ENCODE measurements at regions not wholly inside any gene's neighbourhood (a gene's known extent, or its start where the extent isn't known, plus 50 kb on each side); places are given as distances from the start of the nearest gene placed in this dataset.
A peak's percentile ranks its signal among the peaks of the same experiment; 100 is the strongest.

GRCh38 chr1:219993554-219994433 lies 52.5 kb downstream of the EPRS1 start:
- no peak for FAIRE-seq

GRCh38 chr1:219991919-219992318 lies 54.4 kb downstream of the EPRS1 start:
- DNase-seq (ENCODE audit: low spot score in 2 of 2) (no peak), FAIRE-seq (no peak)

More at GRCh38 chr1:219993554-219994433, 52.5 kb downstream of the EPRS1 start:
- DNase-seq (ENCODE audit: low spot score in 2 of 2) = no peak

DNA sequence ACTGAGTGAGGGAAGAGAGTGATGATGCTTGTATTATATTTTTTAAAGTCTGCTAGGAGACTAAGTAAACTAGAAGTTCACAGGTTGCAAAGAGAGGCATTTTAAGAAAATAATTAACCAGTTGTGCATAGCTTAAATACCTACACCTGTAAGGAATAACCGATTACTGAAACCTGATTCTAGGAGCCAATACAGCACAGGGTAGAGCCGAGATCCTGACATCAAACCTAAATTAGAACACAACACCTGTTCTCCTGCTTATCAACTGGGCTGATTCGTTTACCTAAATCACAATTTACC lies 54.8 kb downstream of the EPRS1 start:
- FAIRE-seq (no peak), DNase-seq (ENCODE audit: low spot score in 2 of 2) (no peak)

DNA sequence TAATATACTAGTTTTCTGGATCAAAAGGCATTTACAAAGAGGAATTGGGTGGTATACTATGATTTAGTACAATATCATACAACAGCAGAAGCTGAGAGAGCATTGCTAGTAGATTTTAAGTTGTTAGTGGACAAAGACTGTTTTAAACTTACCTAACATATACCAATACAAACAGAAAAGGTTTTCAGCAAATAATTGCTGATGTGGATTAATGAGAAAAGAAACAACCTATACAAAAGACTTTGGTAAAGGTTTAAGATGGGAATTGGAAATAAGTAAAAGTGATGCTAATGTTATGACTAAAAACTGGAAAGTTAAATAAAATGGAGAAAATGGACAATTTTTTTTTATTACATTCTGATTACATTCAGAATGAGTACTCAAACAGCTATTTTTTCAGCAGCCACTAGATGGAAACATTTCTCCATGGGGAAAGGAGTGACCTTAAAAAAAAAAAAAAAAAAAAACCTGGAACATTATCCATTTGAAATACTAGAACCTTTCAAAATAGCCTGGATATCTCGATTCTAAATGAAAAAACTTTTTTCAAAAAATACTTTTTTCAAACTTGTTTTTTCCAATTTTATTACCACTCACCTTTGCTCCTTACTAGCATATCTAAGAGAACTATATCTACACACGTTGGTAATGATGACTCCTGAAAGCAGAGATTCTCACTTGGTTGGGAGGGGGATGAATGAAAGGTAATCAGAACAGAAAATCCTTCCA lies 55.4 kb downstream of the EPRS1 start:
- DNase-seq (ENCODE audit: low spot score in 2 of 2) (no peak), FAIRE-seq (peak; percentile 95)

GRCh38 chr1:219989766-219990165 lies 56.5 kb downstream of the EPRS1 start:
- DNase-seq (ENCODE audit: low spot score in 2 of 2) = no peak

GRCh38 chr1:219988818-219989217 lies 57.5 kb downstream of the EPRS1 start:
- DNase-seq (ENCODE audit: low spot score in 2 of 2) (no peak), FAIRE-seq (no peak)

More at GRCh38 chr1:219989766-219990165, 56.5 kb downstream of the EPRS1 start:
- FAIRE-seq = no peak

- FAIRE-seq = no peak
Measured at GRCh38 chr1:219988387-219988786, 57.9 kb downstream of the EPRS1 start.

GRCh38 chr1:219987325-219987724 lies 59.0 kb upstream of the SLC30A10 start:
- no peak for FAIRE-seq
- DNase-seq (ENCODE audit: low spot score in 2 of 2) = no peak

More at GRCh38 chr1:219988387-219988786, 57.9 kb downstream of the EPRS1 start:
- no peak for DNase-seq (ENCODE audit: low spot score in 2 of 2)

- FAIRE-seq (no peak), DNase-seq (ENCODE audit: low spot score in 2 of 2) (no peak)
Measured at GRCh38 chr1:219985169-219985568, 56.8 kb upstream of the SLC30A10 start.

Data from frontal cortex (tissue), 3 donors.